H9 (cell line): ENCODE measurements at regions not wholly inside any gene's neighbourhood (a gene's known extent, or its start where the extent isn't known, plus 50 kb on each side); places are given as distances from the start of the nearest gene placed in this dataset.

Experiments
- DNase-seq: peaks from one replicate; pipeline ENCODE4 v3.0.0-alpha.2; 2017
- H2AFZ ChIP-seq: one replicate; pipeline ENCODE4 v1.6.1; 2013; ENCODE audit warnings: mild to moderate bottlenecking, low read length, control low read depth, moderate library complexity
- H2AK5ac ChIP-seq: 2 replicates; pipeline ENCODE4 v1.6.1; 2013; ENCODE audit warnings: low read length, control low read depth, mixed read lengths; ENCODE audit not compliant: insufficient read length
- H2BK120ac ChIP-seq: one replicate; pipeline ENCODE4 v1.6.1; 2013; ENCODE audit warnings: low read depth, mild to moderate bottlenecking, low read length, control low read depth, inconsistent platforms; ENCODE audit not compliant: poor library complexity, severe bottlenecking
- H2BK12ac ChIP-seq: 2 replicates; pipeline ENCODE4 v1.6.1; 2013; ENCODE audit warnings: low read length, control low read depth, mixed read lengths, low read depth; ENCODE audit not compliant: insufficient read length
- H2BK15ac ChIP-seq: 2 replicates; pipeline ENCODE4 v1.6.1; 2013; ENCODE audit warnings: low read depth, low read length, control low read depth
- H2BK20ac ChIP-seq: one replicate; pipeline ENCODE4 v1.6.1; 2013; ENCODE audit warnings: low read depth, mild to moderate bottlenecking, low read length, control low read depth, inconsistent platforms; ENCODE audit not compliant: poor library complexity, severe bottlenecking
- H2BK5ac ChIP-seq: 2 replicates; pipeline ENCODE4 v1.6.1; 2013; ENCODE audit warnings: low read length, control low read depth, mixed read lengths; ENCODE audit not compliant: insufficient read length
- H3K14ac ChIP-seq: 2 replicates; pipeline ENCODE4 v1.6.1; 2013; ENCODE audit warnings: low read length, control low read depth; ENCODE audit not compliant: insufficient read depth
- H3K18ac ChIP-seq: 2 replicates; pipeline ENCODE4 v1.6.1; 2013; ENCODE audit warnings: low read depth, mild to moderate bottlenecking, mixed read lengths, low read length, control low read depth; ENCODE audit not compliant: insufficient read length
- H3K23ac ChIP-seq: 2 replicates; pipeline ENCODE4 v1.6.1; 2013; ENCODE audit warnings: low read length, control low read depth, mixed read lengths, low read depth; ENCODE audit not compliant: insufficient read length
- H3K23me2 ChIP-seq: 2 replicates; pipeline ENCODE4 v1.6.1; 2013; ENCODE audit warnings: low read depth, mild to moderate bottlenecking, mixed read lengths, low read length, control low read depth; ENCODE audit not compliant: insufficient read length, poor library complexity, severe bottlenecking
- H3K27ac ChIP-seq: 2 replicates; pipeline ENCODE4 v1.5.1; 2013; ENCODE audit warnings: low read length, control low read depth, mixed read lengths, low read depth; ENCODE audit not compliant: insufficient read length
- H3K27me3 ChIP-seq: 2 replicates; pipeline ENCODE4 v1.6.1; 2013; ENCODE audit warnings: low read length, control low read depth, inconsistent platforms; ENCODE audit not compliant: insufficient read depth
- H3K4ac ChIP-seq: 2 replicates; pipeline ENCODE4 v1.6.1; 2013; ENCODE audit warnings: low read depth, mild to moderate bottlenecking, control low read depth, inconsistent platforms, low read length, moderate library complexity
- H3K4me1 ChIP-seq: 2 replicates; pipeline ENCODE4 v1.6.1; 2013; ENCODE audit warnings: low read length, control low read depth, inconsistent platforms; ENCODE audit not compliant: insufficient read depth
- H3K4me2 ChIP-seq: 2 replicates; pipeline ENCODE4 v1.6.1; 2013; ENCODE audit warnings: low read length, control low read depth, mixed read lengths; ENCODE audit not compliant: insufficient read length, insufficient read depth
- H3K56ac ChIP-seq: 2 replicates; pipeline ENCODE4 v1.6.1; 2013; ENCODE audit warnings: low read depth, mild to moderate bottlenecking, mixed read lengths, low read length, control low read depth; ENCODE audit not compliant: insufficient read length
- H3K79me1 ChIP-seq: 2 replicates; pipeline ENCODE4 v1.6.1; 2013; ENCODE audit warnings: low read depth, mild to moderate bottlenecking, moderate library complexity, low read length, control low read depth, inconsistent platforms; ENCODE audit not compliant: insufficient read depth, poor library complexity, severe bottlenecking
- H3K79me2 ChIP-seq: 2 replicates; pipeline ENCODE4 v1.6.1; 2013; ENCODE audit warnings: low read length, control low read depth, inconsistent platforms; ENCODE audit not compliant: insufficient read depth
- H3K9ac ChIP-seq: 2 replicates; pipeline ENCODE4 v1.6.1; 2013; ENCODE audit warnings: low read length, control low read depth, mixed read lengths; ENCODE audit not compliant: insufficient read length; ENCODE audit errors: extremely low read depth
- H3K9me3 ChIP-seq: one replicate; pipeline ENCODE4 v1.6.1; 2013; ENCODE audit warnings: low read depth, low read length, inconsistent platforms; ENCODE audit not compliant: control insufficient read depth
- H3T11ph ChIP-seq: one replicate; pipeline ENCODE4 v1.6.1; 2013; ENCODE audit warnings: mild to moderate bottlenecking, low read length, control low read depth, inconsistent platforms
- H4K20me1 ChIP-seq: one replicate; pipeline ENCODE4 v1.6.1; 2013; ENCODE audit not compliant: control insufficient read depth, insufficient read length, insufficient read depth
- H4K5ac ChIP-seq: 2 replicates; pipeline ENCODE4 v1.6.1; 2013; ENCODE audit warnings: low read depth, mild to moderate bottlenecking, mixed read lengths, low read length, control low read depth; ENCODE audit not compliant: insufficient read length
- H4K8ac ChIP-seq: replicated peaks from 2 replicates; pipeline ENCODE4 v1.6.1; 2013; ENCODE audit warnings: low read length, control low read depth, mixed read lengths, low read depth; ENCODE audit not compliant: insufficient read length
- H4K91ac ChIP-seq: 2 replicates; pipeline ENCODE4 v1.6.1; 2013; ENCODE audit warnings: low read depth, mild to moderate bottlenecking, moderate library complexity, mixed read lengths, low read length, control low read depth; ENCODE audit not compliant: insufficient read length
- H3K27ac Mint-ChIP-seq, 3 experiments: 2 replicates in 2 of 3; 3 replicates in 1 of 3; pipeline ENCODE4 v1.8.0; 2020 to 2021; ENCODE audit warnings: mixed read lengths in 3 of 3, mild to moderate bottlenecking in 1 of 3, moderate library complexity in 1 of 3
- H3K27me3 Mint-ChIP-seq: 2 replicates; pipeline ENCODE4 v1.8.0; 2021; ENCODE audit warnings: low read depth, mild to moderate bottlenecking, moderate library complexity, mixed read lengths
- H3K36me3 Mint-ChIP-seq, 3 experiments: 2 replicates in 2 of 3; 3 replicates in 1 of 3; pipeline ENCODE4 v1.8.0; 2020 to 2021; ENCODE audit warnings: low read depth in 3 of 3, mixed read lengths in 3 of 3; ENCODE audit not compliant: insufficient read depth in 1 of 3
- H3K4me1 Mint-ChIP-seq, 2 experiments: 2 replicates each; pipeline ENCODE4 v1.8.0; 2020; ENCODE audit warnings: mixed read lengths in 2 of 2
- H3K4me3 Mint-ChIP-seq, 2 experiments: 2 replicates in 1 of 2; 3 replicates in 1 of 2; pipeline ENCODE4 v1.8.0; 2020 to 2021; ENCODE audit warnings: mild to moderate bottlenecking in 2 of 2, mixed read lengths in 2 of 2, moderate library complexity in 1 of 2
- H3K9me3 Mint-ChIP-seq, 2 experiments: 2 replicates in 1 of 2; 3 replicates in 1 of 2; pipeline ENCODE4 v1.8.0; 2020; ENCODE audit warnings: mild to moderate bottlenecking in 2 of 2, mixed read lengths in 2 of 2, moderate library complexity in 1 of 2
- CTCF ChIP-seq: fragments of 200-600 bp; sonication (generic); conservative IDR thresholded peaks from 3 replicates; pipeline ENCODE4 v1.8.0; 2021; ENCODE audit warnings: antibody characterized with exemption, mild to moderate bottlenecking
- WGBS: extraction: QIAGEN DNeasy Blood & Tissue Kit; methylation state at CpG from one replicate; pipeline ENCODE4 v1.1.7; 2013; ENCODE audit warnings: missing lambda C conversion rate, low lambda C conversion rate, mixed read lengths; ENCODE audit not compliant: insufficient read length; ENCODE audit errors: extremely low coverage; 5-methylcytosine and 5-hydroxymethylcytosine counted together

DNA sequence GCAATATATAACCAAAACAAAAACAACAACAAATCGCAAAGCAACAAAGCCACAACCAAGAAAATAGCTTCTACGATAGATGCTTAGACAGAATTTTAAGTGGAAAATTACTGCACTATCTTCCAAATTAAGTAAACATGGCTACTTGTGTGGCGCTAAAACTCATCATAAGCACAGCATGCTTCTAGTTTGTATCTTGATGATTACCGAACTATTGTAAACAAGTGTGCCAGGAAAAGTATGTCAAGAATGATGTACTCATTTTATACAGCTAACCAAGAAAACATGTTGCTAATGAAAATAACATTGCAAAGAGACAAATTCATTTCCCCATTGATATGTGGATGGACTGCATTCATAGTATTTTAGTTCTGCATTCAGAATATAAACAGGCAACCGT is 271.9 kb upstream of the GPC6 start:
- no peak overlapping the region for H3K27ac Mint-ChIP-seq
- H3K4me1 ChIP-seq: no peaks in the 10 kb centered on the region; the same call in 1 of the 2 replicates
- no peak overlapping the region for H3K4me2 ChIP-seq
- no peaks in the 10 kb centered on the region for H4K20me1 ChIP-seq
- no peak overlapping the region for H4K91ac ChIP-seq
- H2AK5ac ChIP-seq: no peak overlapping the region
- no CpG with 5 or more reads among the region's 5 CpGs for WGBS
- H2AFZ ChIP-seq: no peak overlapping the region
- no peak overlapping the region for H4K5ac ChIP-seq
- no peak overlapping the region for H3K4ac ChIP-seq
- H3K36me3 Mint-ChIP-seq: peaks cover 0 to 2% (median 0%) of the 10 kb centered on the region in 3 experiments; a peak in 2 of 7 replicates
- H3K23ac ChIP-seq: no peak overlapping the region
- H3K23me2 ChIP-seq: no peaks in the 10 kb centered on the region
- H3K4me3 Mint-ChIP-seq: no peak overlapping the region
- no peaks in the 10 kb centered on the region for H3K4me1 Mint-ChIP-seq
- no peak overlapping the region for H3K9ac ChIP-seq
- H3K56ac ChIP-seq: no peak overlapping the region
- TF ChIP-seq CTCF: no peak
- no peak overlapping the region for H3K14ac ChIP-seq
- H3K18ac ChIP-seq: no peak overlapping the region
- no peaks in the 10 kb centered on the region for H3K9me3 ChIP-seq
- H3K9me3 Mint-ChIP-seq: peaks cover 0 to 4% of the 10 kb centered on the region in 2 experiments; a peak in 3 of 5 replicates
- no peak for DNase-seq
- H3T11ph ChIP-seq: no peak overlapping the region
- H3K27ac ChIP-seq: no peak overlapping the region
- no peak overlapping the region for H2BK5ac ChIP-seq
- H2BK120ac ChIP-seq: no peak overlapping the region
- H3K27me3 Mint-ChIP-seq: peaks cover 2% of the 10 kb centered on the region; the same call in 1 of the 2 replicates
- H3K79me2 ChIP-seq: no peaks in the 10 kb centered on the region
- H2BK12ac ChIP-seq: no peak overlapping the region
- no peaks in the 10 kb centered on the region for H3K79me1 ChIP-seq
- no peak overlapping the region for H2BK15ac ChIP-seq
- no peak overlapping the region for H2BK20ac ChIP-seq
- H3K27me3 ChIP-seq: no peaks in the 10 kb centered on the region
- no peak overlapping the region for H4K8ac ChIP-seq
